Brain microvascular endothelial cell (primary cell): ENCODE measurements at regions not wholly inside any gene's neighbourhood (a gene's known extent, or its start where the extent isn't known, plus 50 kb on each side); places are given as distances from the start of the nearest gene placed in this dataset.

Experiments used
- DNase-seq: peaks from one replicate; pipeline ENCODE4 v3.0.0-alpha.2; 2020
- H3K27ac ChIP-seq: fragments of 250-450 bp; sonication (Bioruptor Pico); 2 replicates; pipeline ENCODE4 v1.5.1; 2020; ENCODE audit warnings: mild to moderate bottlenecking, moderate library complexity
- H3K27me3 ChIP-seq: fragments of 250-450 bp; sonication (Bioruptor Pico); replicated peaks from 2 replicates; pipeline ENCODE4 v1.5.1; 2020; ENCODE audit warnings: mild to moderate bottlenecking
- H3K36me3 ChIP-seq: fragments of 250-450 bp; sonication (Bioruptor Pico); replicated peaks from 2 replicates; pipeline ENCODE4 v1.5.1; 2020; ENCODE audit warnings: mild to moderate bottlenecking
- H3K4me3 ChIP-seq: 2 replicates; pipeline ENCODE4 v1.5.1; 2011; ENCODE audit warnings: low read depth, mild to moderate bottlenecking, control low read depth, low read length, moderate library complexity
- in situ Hi-C: cut with HindIII; loops from 2 replicates; pipeline ENCODE4 v1.10.0; 2017; ENCODE audit warnings: low sequenced_read_pairs, low pct_ligation_motif_present
- TF ChIP-seq, protein P1 (sequence below): IDR thresholded peaks from 2 replicates; pipeline ENCODE4 v1.5.1; 2011; ENCODE audit warnings: low read depth, mild to moderate bottlenecking, moderate library complexity, low read length, control low read depth, inconsistent platforms; ENCODE audit errors: missing control alignments

DNA sequence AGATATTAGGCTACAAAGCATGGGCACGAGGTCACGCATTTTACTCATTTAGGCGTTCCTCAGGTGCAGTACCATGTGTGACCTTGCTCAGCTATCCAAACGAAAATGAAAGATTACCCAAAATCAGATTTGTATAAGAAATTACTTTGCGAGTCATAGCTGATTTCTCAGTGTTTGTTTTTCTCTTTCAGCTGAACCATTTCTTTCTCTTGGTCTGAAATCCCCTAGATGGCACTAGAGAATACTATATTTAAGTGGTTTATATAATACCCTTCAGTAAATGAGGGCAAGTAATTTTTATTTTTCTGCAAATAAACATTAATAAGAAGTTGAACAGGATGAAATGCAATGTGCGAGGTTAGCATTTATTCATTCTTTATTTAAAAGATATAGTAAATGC, 496.6 kb downstream of the STIM2 start:
- no peaks in the 10 kb centered on the region for H3K27me3 ChIP-seq
- no peaks in the 10 kb centered on the region for H3K36me3 ChIP-seq
- DNase-seq = no peak
- TF ChIP-seq, protein P1, sequence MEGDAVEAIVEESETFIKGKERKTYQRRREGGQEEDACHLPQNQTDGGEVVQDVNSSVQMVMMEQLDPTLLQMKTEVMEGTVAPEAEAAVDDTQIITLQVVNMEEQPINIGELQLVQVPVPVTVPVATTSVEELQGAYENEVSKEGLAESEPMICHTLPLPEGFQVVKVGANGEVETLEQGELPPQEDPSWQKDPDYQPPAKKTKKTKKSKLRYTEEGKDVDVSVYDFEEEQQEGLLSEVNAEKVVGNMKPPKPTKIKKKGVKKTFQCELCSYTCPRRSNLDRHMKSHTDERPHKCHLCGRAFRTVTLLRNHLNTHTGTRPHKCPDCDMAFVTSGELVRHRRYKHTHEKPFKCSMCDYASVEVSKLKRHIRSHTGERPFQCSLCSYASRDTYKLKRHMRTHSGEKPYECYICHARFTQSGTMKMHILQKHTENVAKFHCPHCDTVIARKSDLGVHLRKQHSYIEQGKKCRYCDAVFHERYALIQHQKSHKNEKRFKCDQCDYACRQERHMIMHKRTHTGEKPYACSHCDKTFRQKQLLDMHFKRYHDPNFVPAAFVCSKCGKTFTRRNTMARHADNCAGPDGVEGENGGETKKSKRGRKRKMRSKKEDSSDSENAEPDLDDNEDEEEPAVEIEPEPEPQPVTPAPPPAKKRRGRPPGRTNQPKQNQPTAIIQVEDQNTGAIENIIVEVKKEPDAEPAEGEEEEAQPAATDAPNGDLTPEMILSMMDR = no peak
- H3K4me3 ChIP-seq = no peak overlapping the region
- H3K27ac ChIP-seq = no peak overlapping the region
- in situ Hi-C loops = no loop called here

DNA sequence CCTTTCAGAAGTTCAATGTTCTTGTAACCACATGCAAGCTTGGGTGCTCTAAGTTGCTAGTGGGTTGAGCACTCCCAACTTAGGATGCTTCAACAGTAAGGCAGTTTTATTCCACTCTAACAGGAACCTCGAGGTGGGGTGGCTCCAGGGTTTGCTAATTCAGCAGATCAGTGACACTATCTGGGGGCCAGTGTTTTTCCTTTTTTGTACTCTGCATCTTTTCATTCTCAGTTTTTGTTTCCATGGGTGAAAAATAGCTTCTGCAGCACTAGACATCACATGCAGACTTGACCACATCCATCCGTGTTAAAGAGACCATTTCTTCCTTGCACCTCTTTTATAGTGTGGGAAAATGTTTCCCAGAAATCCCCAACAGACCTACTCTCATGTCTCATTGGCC, 497.6 kb downstream of the STIM2 start:
- in situ Hi-C loops = no loop called here
- DNase-seq = no peak
- Histone ChIP-seq H3K36me3 (no peaks in the 10 kb centered on the region), H3K27me3 (no peaks in the 10 kb centered on the region), H3K27ac (no peak overlapping the region), H3K4me3 (no peak overlapping the region)
- TF ChIP-seq, protein P1 = no peak

DNA sequence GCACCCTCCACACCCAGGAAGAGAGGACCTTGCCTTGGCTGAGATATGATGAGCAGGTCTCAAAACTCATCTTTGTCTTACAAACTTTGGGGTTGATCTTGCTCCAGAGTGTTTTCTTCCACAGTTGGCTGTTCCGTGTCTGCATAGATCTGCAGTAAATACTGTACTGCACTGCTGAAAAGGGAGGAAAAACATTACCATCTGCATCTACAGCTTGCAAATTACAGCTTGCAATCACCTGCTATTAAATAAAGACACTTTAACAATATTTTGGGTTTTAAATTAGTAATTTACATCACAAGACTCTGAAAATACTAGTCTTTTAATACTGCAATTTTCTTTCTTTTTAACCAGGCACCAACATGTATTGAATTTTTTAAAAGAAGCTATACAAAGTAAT, 499.5 kb downstream of the STIM2 start:
- Histone ChIP-seq H3K27ac (no peak overlapping the region), H3K36me3 (no peaks in the 10 kb centered on the region), H3K4me3 (no peak overlapping the region), H3K27me3 (no peaks in the 10 kb centered on the region)
- TF ChIP-seq, protein P1 = no peak
- in situ Hi-C loops = no loop called here
- DNase-seq = no peak

DNA sequence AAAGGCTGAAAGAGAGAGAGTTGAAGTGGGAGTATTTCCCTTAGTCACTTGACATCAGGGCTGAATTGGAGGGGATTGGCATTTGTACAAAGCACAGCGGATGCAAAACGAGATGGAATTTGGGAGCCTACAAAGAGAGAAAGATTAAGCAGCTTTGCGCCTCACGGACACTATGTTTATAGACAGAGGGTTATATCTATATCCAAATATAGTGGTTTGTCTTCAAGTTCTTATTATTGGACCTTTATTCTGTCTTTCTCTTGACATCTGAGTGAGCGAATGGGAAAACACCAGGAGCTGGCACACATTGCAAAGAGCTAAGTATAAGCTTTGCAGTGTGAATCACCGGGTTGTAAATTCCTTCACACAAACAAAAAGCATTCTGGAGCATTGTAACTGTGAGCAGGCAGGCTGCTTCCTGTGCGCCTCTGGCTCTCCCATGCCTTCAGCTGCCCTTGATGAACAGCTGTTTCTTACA, 500.2 kb downstream of the STIM2 start:
- Histone ChIP-seq H3K36me3 (no peaks in the 10 kb centered on the region), H3K27me3 (no peaks in the 10 kb centered on the region), H3K27ac (no peak overlapping the region), H3K4me3 (no peak overlapping the region)
- in situ Hi-C loops = no loop called here
- TF ChIP-seq, protein P1 = no peak
- DNase-seq = no peak

DNA sequence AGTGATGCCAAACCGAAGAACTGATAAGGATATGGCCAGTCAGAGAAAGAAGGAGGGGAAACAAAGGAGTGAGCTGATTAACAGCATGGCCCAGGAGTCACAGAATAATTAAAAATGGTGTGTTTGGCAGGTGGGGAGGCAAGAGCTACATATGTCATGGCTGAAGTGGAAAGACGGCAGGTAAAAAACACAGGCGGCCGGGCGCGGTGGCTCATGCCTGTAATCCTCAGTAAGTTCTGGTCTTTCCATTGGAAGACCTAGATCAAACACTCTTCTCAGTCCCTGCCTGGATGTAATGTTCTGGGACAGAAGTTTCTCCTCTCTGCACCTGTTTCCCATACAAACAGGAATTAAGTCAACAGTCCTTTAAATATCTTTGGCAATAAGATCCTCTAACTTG, 503.9 kb downstream of the STIM2 start:
- in situ Hi-C loops = no loop called here
- Histone ChIP-seq H3K27ac (no peak overlapping the region), H3K4me3 (no peak overlapping the region), H3K27me3 (no peaks in the 10 kb centered on the region), H3K36me3 (no peaks in the 10 kb centered on the region)
- DNase-seq = no peak
- TF ChIP-seq, protein P1 = no peak

DNA sequence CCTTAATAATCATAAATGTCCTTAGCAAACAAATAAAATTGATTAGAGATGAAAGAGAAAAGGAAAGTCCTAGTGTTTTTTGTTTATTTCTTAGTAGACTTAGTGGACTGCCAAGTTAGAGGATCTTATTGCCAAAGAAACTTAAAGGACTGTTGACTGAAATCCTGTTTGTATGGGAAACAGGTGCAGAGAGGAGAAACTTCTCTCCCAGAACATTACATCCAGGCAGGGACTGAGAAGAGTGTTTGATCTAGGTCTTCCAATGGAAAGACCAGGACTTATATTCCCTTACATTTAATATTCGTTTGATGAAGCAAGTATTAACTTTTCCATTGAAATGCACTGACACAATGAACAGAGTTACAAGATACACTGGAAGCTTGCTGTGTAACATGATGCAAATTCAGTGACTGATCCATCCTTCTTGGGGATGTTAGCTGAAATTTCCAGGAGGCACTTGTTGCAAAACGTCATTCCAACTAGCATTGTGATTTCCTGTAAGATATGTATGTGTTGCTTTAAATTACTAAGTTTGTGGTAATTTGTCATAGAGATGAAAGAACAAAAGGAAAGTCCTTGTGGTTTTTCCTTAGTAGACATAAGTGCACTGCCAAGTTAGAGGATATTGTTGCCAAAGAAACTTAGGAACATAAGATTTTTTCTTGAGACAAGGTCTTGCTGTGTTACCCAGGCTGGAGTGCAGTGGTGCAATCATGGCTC, 505.6 kb downstream of the STIM2 start:
- TF ChIP-seq, protein P1 = no peak
- Histone ChIP-seq H3K36me3 (no peaks in the 10 kb centered on the region), H3K27me3 (no peaks in the 10 kb centered on the region), H3K27ac (no peak overlapping the region), H3K4me3 (no peak overlapping the region)
- DNase-seq = no peak
- in situ Hi-C loops = no loop called here
